ENCODE measurements at regions not wholly inside any gene's neighbourhood (a gene's known extent, or its start where the extent isn't known, plus 50 kb on each side); places are given as distances from the start of the nearest gene placed in this dataset.
"Not testable (repeated sequence)": the region's sequence is repeated elsewhere in the genome, so short reads cannot be mapped to it uniquely, and the experiment has no call there.

DNA sequence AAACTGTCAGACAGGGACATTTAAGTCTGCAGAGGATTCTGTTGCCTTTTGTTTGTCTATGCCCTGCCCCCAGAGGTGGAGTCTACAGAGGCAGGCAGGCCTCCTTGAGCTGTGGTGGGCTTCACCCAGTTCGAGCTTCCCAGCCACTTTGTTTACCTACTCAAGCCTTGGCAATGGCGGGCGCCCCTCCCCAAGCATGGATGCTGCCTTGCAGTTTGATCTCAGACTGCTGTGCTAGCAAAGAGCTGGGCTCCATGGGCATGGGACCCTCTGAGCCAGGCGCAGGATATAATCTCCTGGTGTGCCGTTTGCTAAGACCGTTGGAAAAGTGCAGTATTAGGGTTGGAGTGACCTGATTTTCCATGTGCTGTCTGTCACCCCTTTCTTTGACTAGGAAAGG lies 734.9 kb downstream of the TENT5A start:
- not testable (repeated sequence) for DNase-seq (ENCODE audit: low read depth)

DNA sequence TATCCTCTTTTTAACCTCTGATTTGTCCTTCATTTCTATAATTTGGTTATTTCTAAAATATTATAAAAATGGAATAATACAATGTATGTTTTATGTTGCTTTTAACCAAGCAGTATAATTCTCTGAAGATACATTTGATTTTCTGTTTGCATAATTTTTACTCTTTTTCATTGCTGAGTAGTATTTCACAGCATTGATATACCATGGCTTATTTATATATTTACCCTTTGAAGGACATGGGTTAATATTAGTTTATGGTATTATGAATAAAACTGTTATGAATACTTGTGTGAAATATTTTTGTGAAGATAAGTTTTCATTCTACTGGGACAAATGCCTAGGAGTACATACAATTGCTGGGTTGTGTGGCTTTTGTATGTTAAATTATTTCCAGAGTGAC lies 748.6 kb downstream of the TENT5A start:
- no peak for DNase-seq (ENCODE audit: low read depth)

DNA sequence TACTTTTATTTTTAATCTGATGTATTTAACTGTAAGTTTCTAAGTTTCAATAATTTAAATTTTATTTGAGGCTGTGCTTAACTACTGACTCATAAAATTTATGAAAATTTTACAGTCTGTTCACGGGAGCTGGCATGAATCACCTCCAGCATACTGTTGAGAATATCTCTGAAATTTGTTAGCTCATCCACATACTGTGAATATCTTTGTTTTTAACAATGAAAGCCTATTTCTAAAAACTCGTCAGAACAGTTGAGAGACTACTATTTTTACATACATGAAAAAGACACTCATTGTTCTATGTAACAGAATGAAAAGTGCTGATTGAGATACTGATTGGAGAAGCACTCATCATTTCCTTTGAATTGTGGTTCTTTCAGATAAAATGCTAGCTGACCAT lies 749.3 kb downstream of the TENT5A start:
- no peak for DNase-seq (ENCODE audit: low read depth)

DNA sequence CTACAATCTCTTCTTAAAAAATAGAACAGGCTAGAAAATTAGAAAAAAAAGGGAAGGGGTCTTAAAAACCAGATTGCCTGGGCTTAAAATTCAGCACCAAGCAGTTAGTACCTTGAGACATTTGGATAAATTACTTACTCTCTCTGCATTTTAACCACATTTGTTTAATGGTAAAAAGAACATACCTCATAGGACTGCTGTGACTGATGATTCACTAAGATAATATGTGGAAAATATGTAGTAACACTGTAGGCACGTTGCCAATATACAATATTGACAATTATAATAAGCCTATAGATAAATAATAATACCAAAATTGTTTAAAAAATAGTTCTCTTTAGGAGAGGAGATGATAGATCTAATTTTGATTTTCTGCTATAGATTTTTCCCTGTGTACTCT lies 750.4 kb downstream of the TENT5A start:
- no peak for DNase-seq (ENCODE audit: low read depth)

DNA sequence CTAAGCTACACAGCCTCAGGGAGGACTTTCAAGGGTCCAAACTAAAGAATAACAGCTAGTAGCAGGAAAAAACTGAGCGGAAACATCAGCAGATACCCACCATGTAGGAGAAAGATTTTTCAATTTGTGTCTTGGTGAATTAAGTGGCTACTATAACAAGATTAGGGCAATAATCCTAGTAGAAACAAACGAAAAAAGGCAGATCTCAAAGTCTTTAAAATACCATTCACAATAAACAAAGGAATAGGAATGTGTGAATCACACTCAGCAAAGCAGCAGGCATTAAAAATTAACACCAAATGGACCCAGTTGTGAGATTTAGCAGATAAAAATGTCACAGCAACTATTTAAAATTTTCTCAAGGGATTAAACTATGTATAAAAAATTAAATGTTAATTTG lies 761.2 kb downstream of the TENT5A start:
- DNase-seq (ENCODE audit: low read depth): no peak

DNA sequence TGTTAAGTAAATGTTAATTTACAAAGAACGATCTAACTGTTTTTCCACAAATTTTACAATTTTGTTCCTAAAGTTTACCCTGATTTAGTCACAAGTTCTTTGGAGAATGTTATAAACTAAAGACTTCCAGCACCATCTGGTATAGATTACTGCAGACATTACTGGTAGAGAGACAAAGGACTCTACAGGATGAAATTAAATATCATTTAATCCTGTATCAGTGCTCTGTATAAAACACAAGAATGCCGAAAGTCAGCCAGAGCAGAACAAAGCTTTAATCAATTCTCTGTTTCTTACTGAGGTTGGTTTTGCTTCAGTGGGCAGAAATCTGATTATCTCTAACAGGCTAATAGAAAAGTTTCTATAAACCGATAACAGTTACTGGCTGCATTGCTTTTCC lies 763.6 kb downstream of the TENT5A start:
- DNase-seq (ENCODE audit: low read depth): no peak

DNA sequence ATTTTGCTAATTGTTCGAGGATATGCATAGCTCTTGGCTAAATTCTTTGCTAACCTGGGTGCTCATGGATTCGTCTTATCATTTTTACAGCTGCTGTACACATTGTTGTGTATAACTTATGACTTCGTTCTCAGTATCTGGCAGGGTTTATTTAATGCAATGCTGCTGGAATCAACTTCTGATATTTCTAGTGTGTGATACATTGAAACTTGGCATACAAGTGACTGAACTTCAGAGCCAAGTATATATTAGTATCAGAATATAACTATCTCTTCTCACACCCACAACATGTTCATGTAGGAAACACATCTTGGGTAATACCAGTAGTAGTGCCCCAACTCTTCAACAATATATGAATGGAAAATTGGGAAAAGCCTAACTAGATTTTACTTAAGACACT lies 764.2 kb downstream of the TENT5A start:
- DNase-seq (ENCODE audit: low read depth): no peak

DNA sequence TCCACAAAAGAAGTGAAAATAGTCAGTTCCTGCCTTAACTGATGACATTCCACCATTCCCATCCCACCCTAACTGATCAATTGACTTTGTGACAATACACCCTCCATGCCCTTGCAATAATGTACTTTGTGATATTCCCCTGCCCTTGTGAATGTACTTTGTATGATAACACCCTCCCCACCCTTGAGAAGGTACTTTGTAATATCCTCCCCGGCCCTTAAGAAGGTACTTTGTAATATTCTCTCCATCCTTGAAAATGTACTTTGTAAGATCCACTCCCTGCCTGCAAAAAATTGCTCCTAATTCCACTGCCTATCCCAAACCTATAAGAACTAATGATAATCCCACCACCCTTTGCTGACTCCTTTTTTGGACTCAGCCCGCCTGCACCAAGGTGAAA lies 771.3 kb downstream of the TENT5A start:
- DNase-seq (ENCODE audit: low read depth): not testable (repeated sequence)

DNA sequence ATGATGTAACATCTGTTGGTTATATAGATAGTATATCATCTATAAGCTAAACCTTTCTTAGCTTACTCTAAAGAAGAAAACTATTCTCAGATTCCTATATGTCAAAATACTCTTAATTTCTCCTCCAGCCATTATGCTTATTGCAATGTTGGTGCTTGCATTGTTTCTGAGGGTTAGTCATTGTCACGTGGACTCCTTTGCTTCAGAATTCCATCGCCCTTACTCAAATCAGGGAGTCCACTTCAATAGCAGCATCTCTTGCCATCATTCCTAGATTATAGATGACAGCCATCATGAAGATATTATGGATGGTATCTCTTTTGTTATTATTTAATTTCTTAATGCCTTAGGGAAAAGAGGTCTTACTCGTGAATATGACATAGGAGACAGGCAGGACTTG lies 776.1 kb downstream of the TENT5A start:
- DNase-seq (ENCODE audit: low read depth): no peak

DNA sequence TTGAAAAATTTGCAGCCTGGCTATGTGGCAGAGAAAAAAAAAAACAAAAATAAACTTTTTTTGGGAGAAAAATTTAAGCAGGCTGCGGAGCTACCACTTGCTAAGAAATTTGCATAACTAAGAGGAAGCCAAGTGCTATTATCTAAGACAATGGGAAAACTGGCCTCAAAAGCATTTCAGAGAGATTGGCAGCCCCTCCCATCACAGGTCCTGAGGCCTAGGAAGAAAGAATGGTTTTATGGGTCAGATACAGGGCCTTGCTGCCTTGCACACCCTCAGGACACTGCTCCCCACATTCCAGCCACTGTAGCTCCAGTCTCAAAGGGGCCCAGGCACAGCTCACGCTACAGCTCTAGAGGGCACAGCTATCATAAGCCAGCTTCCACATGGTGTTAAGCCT lies 777.9 kb downstream of the TENT5A start:
- no peak for DNase-seq (ENCODE audit: low read depth)

DNA sequence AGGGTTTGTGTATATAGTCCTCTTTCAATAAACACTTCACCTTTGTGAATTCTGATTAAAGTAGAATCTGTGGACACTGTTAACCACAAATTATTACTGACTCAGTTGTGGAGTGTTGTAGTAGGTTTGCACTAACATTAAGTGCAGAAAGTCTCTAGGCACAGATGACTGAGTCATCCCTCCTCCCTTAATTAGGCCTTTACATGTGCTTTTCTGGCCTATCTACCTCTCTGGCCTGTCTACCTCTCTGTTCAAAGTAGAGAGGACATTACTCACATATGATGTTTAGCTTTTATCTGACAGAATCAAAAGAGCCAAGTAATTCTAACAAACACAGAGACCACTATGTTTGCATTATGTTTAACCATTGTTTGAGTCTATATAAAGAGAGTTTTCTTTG lies 783.0 kb downstream of the TENT5A start:
- DNase-seq (ENCODE audit: low read depth): no peak

DNA sequence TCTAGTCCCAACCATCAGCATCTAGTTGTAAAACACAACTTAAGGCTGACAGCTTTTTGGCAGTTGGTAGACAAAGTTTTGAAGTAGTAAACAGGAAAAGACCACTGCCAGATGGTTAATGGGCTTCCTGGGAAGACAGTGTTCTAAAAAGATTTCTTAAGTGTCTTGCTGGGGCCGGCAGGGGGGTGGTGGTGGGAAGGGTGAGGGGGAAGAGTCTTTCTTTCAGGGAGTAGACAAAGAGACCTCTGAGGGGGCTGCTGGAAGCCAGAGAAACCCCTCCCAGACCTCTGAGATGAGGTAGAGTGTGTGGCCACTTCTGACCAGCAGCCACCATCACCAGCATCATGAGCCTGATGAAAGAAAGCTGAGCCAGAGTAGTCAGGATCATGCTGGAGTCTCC lies 784.9 kb downstream of the TENT5A start:
- DNase-seq (ENCODE audit: low read depth): no peak

DNA sequence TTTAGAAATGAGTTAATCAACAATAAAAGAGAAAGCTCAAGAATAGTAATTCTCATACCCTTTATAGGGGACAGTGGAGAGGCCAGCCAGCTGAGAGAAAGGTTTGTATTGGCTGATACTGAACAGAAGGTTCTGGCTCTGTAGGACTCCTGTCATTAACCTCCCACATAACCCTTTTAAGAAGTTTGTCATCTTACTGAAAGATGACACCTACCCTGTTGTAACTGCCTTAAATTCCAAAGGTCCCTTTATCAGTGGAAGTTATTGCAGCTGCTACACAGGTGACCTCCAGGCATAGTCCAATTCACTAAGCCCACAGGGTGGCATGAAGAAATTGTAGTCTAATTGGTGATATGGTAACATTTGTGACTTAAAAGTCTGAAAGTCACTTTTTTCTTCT lies 790.1 kb downstream of the TENT5A start:
- no peak for DNase-seq (ENCODE audit: low read depth)

DNA sequence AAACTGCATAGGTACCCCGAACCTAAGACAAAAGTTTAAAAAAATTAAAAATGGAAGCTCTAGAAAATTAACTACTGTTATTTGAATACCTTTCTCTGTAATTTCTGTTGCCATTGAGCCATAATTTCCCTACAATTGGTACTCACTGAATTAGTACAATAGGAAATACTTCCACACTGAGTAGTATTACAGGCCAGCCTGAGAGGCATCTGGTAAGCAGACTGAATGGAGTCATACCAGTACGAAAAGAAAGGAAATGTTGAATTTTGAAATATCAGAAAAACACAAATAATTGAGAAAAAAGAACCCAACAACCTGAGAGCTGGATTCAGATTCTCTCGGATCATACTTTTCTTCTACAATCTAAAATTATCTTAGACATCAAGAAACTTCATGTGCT lies 791.3 kb downstream of the TENT5A start:
- DNase-seq (ENCODE audit: low read depth): no peak

DNA sequence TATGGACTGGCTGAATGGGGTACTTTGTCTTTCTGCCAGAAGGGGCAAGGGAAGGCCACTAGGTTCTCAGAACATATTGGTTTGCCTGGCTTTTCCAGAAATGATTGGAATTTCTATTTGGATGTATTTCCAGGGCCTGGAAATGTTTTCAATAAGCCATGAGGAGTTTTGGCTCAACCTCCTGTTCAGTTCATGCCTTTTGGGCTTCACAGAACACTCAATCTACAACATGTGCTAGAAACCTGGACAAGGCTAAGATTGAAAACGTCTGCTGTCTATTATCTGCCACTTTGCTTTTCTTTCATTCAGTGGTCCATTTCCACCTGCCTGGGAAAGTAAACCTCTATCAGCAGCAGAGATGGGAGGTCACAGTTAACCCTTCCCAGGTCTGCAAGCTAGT lies 793.4 kb downstream of the TENT5A start:
- DNase-seq (ENCODE audit: low read depth): no peak

DNA sequence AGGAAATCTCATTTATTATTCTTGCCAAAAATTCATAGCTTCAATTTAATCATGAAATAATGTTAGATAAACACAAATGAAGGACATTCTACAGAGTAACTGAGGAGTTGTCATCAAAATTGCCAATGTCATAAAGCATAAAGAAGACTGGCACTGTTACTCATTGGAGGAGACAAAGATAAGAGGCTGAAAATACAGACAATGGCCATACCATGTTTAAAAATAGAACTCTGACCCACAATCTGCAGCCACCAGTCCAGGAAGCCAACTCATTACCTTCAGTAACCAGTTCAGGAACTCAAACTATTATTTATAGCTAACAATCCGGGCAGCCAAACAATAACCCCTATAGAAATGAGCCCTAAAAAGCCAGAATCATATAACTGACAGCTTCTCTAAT lies 795.6 kb downstream of the TENT5A start:
- DNase-seq (ENCODE audit: low read depth): no peak

DNA sequence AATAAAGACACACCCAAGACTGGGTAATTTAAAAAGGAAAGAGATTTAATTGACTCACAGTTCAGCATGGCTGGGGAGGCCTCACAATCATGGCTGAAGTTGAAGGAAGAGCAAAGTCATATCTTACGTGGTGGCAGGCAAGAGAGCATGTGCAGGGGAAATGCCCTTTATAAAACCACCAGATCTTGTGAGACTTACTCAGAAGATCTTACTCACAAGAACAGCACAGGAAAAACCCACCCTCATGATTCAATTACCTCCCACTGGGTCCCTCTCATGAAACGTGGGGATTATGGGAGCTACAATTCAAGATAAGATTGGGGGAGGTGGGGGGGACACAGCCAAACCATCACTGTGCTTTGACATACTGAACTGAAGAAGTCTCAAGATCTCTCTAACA lies 800.0 kb downstream of the TENT5A start:
- not testable (repeated sequence) for DNase-seq (ENCODE audit: low read depth)

DNA sequence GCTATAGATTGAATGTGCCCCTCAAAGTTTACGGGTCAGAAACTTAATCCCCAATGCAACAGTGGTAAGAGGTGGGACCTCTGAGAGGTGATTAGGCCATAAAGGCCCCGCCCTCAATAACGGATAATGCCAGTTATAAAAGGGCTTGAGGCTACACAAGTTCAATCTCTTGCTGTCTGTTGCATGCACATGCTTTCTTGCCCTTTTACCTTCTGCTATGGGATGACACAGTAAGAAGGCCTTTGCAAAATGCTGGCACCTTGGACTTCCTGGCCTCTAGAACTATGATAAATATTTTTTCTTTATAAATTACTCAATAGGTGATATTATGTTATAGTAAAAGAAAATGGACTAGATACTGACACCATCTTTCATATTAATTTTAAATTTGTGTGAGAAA lies 806.1 kb downstream of the TENT5A start:
- no peak for DNase-seq (ENCODE audit: low read depth)

DNA sequence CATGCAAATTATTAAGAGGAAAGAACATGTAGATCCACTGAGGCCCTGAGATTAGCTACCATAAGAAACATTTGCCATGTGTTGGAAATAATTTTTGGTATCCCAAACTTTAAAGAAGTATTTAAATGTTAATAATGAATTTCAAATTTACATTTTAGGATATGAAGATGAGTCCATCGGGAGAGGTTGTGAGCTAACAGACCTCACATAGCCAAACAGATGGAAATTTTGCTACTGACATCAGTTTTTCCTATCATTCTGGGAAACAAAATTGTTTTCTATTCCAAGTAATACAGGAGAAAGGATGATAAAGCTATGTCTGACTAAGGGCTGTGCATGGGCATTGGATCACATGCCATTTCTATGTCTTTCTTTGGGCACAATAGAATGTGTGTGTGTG lies 809.6 kb downstream of the TENT5A start:
- DNase-seq (ENCODE audit: low read depth): no peak

DNA sequence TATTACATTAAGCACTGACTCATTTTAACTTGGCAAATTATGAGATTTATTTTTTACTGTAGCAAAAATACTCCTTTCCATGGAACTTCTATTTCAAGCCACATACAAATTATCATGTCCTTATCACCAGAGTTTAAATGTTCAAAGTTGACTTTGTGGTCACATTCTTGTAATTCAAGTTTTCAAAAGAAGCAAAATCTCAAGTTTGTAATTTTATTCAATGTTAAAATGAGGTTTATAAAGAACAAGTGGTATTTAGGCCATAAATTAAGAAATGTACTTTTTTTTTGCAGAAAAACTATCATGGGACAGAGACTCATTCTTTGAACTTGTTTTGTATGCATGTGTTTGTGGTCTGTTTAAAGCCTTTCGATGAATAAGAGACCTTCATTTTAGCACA lies 811.5 kb downstream of the TENT5A start:
- DNase-seq (ENCODE audit: low read depth): no peak

DNA sequence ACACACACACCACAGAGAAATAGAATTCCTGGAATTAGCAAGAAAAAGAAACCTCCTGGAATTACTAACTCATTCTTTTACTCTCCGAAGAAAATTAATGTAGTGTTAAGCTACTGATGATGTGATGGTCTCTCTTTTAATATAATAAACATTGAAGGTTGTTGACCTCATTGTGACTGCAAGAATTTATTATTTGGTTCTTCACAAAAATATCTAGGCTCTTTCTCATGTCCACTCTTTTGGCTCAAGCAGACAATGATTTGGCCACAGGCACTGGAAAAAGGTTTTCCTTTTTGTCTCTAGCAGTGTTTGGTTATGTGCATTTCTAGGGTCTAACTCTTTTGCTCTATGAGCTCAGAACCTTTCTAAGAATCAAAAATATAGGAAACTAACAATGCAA lies 811.9 kb downstream of the TENT5A start:
- DNase-seq (ENCODE audit: low read depth): no peak

DNA sequence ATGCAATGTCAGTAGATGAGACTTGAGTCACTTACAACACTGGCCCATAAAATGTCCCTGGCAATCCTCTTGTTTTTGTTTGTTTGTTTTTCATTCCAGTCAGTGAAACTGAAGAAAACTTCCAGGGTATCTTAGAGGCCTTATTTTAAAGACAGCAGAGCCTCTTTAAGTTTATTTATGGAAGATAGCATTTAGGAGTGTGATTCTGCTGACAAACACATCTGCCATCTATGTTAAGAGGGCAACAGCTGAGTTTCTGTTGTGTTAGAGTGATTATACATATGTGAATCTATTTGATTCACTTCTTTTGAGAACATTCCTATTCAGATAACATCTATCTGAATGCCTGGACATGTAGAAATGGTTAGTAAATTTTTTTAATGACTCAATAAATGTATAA lies 812.6 kb downstream of the TENT5A start:
- DNase-seq (ENCODE audit: low read depth): no peak

DNA sequence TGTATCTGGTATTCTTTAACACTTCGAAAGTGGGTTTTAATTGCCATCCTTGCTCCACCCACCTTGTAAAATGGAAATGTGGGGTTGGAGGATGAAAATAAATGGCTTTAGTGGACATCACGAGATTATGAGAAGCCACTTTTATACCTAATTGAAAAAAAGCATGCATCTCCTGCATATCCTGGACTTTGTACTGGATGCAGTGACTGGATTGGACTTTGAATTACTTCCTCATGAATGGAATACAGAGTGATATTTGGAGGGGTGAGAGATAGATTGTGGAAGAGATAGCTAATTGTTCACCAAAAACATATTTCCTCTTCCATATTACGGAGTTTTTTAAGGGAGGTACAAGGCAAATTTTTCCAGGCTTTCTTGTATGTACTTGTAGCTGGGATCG lies 813.0 kb downstream of the TENT5A start:
- DNase-seq (ENCODE audit: low read depth): no peak

DNA sequence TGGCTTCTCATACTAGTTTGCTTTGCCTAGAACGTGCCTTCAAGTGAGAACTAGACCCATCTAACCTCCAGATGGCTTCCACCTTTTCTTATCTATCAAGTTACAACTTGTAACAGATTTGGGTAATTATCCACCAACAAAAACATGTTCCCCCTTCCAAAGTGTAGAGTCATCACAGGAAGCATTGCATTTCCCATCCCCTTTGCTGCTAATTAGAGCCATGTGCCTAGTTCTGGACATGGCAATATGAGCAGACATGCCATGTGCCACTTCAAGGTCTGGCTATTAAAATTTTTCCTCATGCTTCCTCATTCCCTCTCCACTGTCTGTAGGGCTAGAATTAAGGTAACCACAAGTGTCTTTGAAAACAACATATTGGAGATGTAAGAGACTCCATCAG lies 814.4 kb downstream of the TENT5A start:
- no peak for DNase-seq (ENCODE audit: low read depth)

DNA sequence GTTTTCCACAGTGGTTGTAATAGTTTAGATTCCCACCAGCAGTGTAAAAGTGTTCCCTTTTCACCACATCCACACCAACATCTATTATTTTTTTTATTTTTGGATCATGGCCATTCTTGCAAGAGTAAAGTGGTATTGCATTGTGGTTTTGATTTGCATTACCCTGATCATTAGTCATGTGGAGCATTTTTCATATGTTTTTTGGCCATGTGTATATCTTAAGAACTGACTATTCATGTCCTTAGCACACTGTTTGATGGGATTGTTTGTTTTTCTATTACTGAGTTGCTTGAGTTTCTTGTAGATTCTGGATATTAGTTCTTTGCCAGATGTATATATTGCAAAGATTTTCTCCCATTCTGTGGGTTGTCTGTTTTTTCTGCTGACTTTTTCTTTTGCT lies 820.1 kb downstream of the TENT5A start:
- DNase-seq (ENCODE audit: low read depth): no peak

Data from stimulated activated CD8-positive, alpha-beta memory T cell treated with anti-CD3 and anti-CD28 coated beads, Interleukin-12 subunit alpha, Interleukin-12 subunit beta, amount 100 ng/mL, for 4 hours (primary cell).